ENCODE measurements at regions not wholly inside any gene's neighbourhood (a gene's known extent, or its start where the extent isn't known, plus 50 kb on each side); places are given as distances from the start of the nearest gene placed in this dataset.

GRCh38 chr2:66082581-66082980 is 352.3 kb upstream of the MEIS1 start:
- WGBS, 2 donors: 92 to 94% methylated on average over 1 of the region's 1 CpG
- intact Hi-C loops (cut with DNase I; ENCODE audit: low total_unique reads): no loop called here

GRCh38 chr2:66080127-66080526 is 354.8 kb upstream of the MEIS1 start:
- H3K4me1 ChIP-seq: no peaks in the 10 kb centered on the region
- no peak for DNase-seq
- intact Hi-C loops (cut with DNase I; ENCODE audit: low total_unique reads): no loop called here
- no peaks in the 10 kb centered on the region for H3K36me3 ChIP-seq (ENCODE audit: low read depth, missing control alignments)
- H3K27me3 ChIP-seq: no peaks in the 10 kb centered on the region
- no peaks in the 10 kb centered on the region for H3K9me3 ChIP-seq
- H3K4me3 ChIP-seq: no peak overlapping the region
- H3K27ac ChIP-seq: no peak overlapping the region
- 58 to 69% methylated on average over 2 to 5 of the region's 5 CpGs for WGBS, 2 donors
- TF ChIP-seq CTCF (IDR thresholded peaks at IDR 0.05) (no peak), POLR2A (IDR thresholded peaks at IDR 0.05) (no peak)

More at GRCh38 chr2:66082581-66082980, 352.3 kb upstream of the MEIS1 start:
- no peak overlapping the region for H3K27ac ChIP-seq
- no peaks in the 10 kb centered on the region for H3K27me3 ChIP-seq
- H3K4me1 ChIP-seq: no peaks in the 10 kb centered on the region
- H3K36me3 ChIP-seq (ENCODE audit: low read depth, missing control alignments): no peaks in the 10 kb centered on the region
- TF ChIP-seq POLR2A (IDR thresholded peaks at IDR 0.05): no peak
- no peak for TF ChIP-seq CTCF (IDR thresholded peaks at IDR 0.05)
- H3K4me3 ChIP-seq: no peak overlapping the region
- H3K9me3 ChIP-seq: no peaks in the 10 kb centered on the region
- no peak for DNase-seq

- no peak for DNase-seq
- Histone ChIP-seq H3K4me3 (no peak overlapping the region), H3K27ac (no peak overlapping the region), H3K36me3 (ENCODE audit: low read depth, missing control alignments) (no peaks in the 10 kb centered on the region), H3K9me3 (no peaks in the 10 kb centered on the region), H3K27me3 (no peaks in the 10 kb centered on the region), H3K4me1 (no peaks in the 10 kb centered on the region)
- WGBS, 2 donors: 72 to 87% methylated on average over 4 of the region's 4 CpGs
- intact Hi-C loops (cut with DNase I; ENCODE audit: low total_unique reads): no loop called here
- TF ChIP-seq CTCF (IDR thresholded peaks at IDR 0.05) (no peak), POLR2A (IDR thresholded peaks at IDR 0.05) (no peak)
Observed at GRCh38 chr2:66073172-66073571, 361.8 kb upstream of the MEIS1 start.

- Histone ChIP-seq H3K9me3 (no peaks in the 10 kb centered on the region), H3K27ac (no peak overlapping the region), H3K27me3 (no peaks in the 10 kb centered on the region), H3K4me1 (no peaks in the 10 kb centered on the region), H3K36me3 (ENCODE audit: low read depth, missing control alignments) (no peaks in the 10 kb centered on the region), H3K4me3 (no peak overlapping the region)
- no peak for TF ChIP-seq POLR2A (IDR thresholded peaks at IDR 0.05)
- no peak for TF ChIP-seq CTCF (IDR thresholded peaks at IDR 0.05)
- DNase-seq: no peak
- intact Hi-C loops (cut with DNase I; ENCODE audit: low total_unique reads): no loop called here
- 22 to 39% methylated on average over 21 of the region's 21 CpGs for WGBS, 2 donors
Observed at GRCh38 chr2:66070721-66071602, 364.0 kb upstream of the MEIS1 start.
